Psoas muscle (tissue), 7 donors: ENCODE measurements at regions not wholly inside any gene's neighbourhood (a gene's known extent, or its start where the extent isn't known, plus 50 kb on each side); places are given as distances from the start of the nearest gene placed in this dataset.
"Not testable (repeated sequence)": the region's sequence is repeated elsewhere in the genome, so short reads cannot be mapped to it uniquely, and the experiment has no call there.

ENCODE experiments used
- ATAC-seq, 4 donors: fragments of 200-7000 bp; cut with Tn5 transposase; one replicate each; pipeline ENCODE4 v1.9.1; 2020; ENCODE audit warnings: moderate library complexity in 3 of 4, mild to moderate bottlenecking in 2 of 4
- DNase-seq, 2 donors: peaks; one replicate each; pipeline ENCODE4 v3.0.0-alpha.2; 2020
- H3K27ac ChIP-seq: fragments of 200-600 bp; one replicate; pipeline ENCODE4 v1.8.0; 2022
- H3K27me3 ChIP-seq, 3 donors: fragments of 200-600 bp in 1 of 3; one replicate each; pipeline versions ENCODE4 v1.6.1 to v1.8.0; 2013 to 2022; ENCODE audit warnings: low read length in 2 of 3, mild to moderate bottlenecking in 2 of 3, moderate library complexity in 1 of 3; ENCODE audit not compliant: insufficient read depth in 3 of 3
- H3K36me3 ChIP-seq, 2 donors: fragments of 200-600 bp in 1 of 2; one replicate each; pipeline versions ENCODE4 v1.6.1 to v1.8.0; 2013 to 2022; ENCODE audit warnings: low read depth in 1 of 2, mild to moderate bottlenecking in 1 of 2, moderate library complexity in 1 of 2; ENCODE audit not compliant: insufficient read depth in 1 of 2
- H3K4me1 ChIP-seq: fragments of 200-600 bp; one replicate; pipeline ENCODE4 v1.8.0; 2022
- H3K4me3 ChIP-seq: fragments of 200-600 bp; one replicate; pipeline ENCODE4 v1.8.0; 2022; ENCODE audit warnings: mild to moderate bottlenecking
- H3K9me3 ChIP-seq: fragments of 200-600 bp; one replicate; pipeline ENCODE4 v1.8.0; 2022
- CTCF ChIP-seq: fragments of 200-600 bp; IDR thresholded peaks from one replicate; pipeline ENCODE4 v1.8.0; 2022; ENCODE audit warnings: antibody characterized with exemption
- WGBS, 3 donors: extraction: QIAGEN DNeasy Blood & Tissue Kit; methylation state at CpG; one replicate each; pipeline versions ENCODE4 v1.1.6 to v1.1.7; 2013; 5-methylcytosine and 5-hydroxymethylcytosine counted together
- intact Hi-C, 2 donors: fragments of 100-400 bp; cut with DNase I; formaldehyde crosslinking; loops; one replicate each; pipeline versions ENCODE4 v1.11.0 to v1.14.2; 2022
- donor health status: healthy with polysubstance abuse.
- donor health status: DM: no; HTN: no; CAD: no; lungs with moderate emphysema.
- donor health status: Bipolar disorder and iron deficiency.
- donor health status: healthy.
- donor health status: DM: yes; HTN: yes; CAD: no.
- donor health status: DM: no; HTN: no; CAD: no.
- donor health status: DM: yes; HTN: yes; CAD: no.

GRCh38 chr3:182149594-182149993 is 437.9 kb downstream of the SOX2 start:
- no peak overlapping the region for H3K27ac ChIP-seq
- 68 to 74% (median 69%) methylated on average over 3 of the region's 3 CpGs for WGBS, 3 donors
- H3K27me3 ChIP-seq = peaks cover 0 to 2% (median 0%) of the 10 kb centered on the region in 3 donors
- ATAC-seq (no peak), DNase-seq (no peak)
- TF ChIP-seq CTCF = no peak
- intact Hi-C loops = no loop called here
- no peak overlapping the region for H3K4me3 ChIP-seq
- no peaks in the 10 kb centered on the region for H3K36me3 ChIP-seq
- no peaks in the 10 kb centered on the region for H3K4me1 ChIP-seq
- no peaks in the 10 kb centered on the region for H3K9me3 ChIP-seq

GRCh38 chr3:182156326-182156725 is 444.6 kb downstream of the SOX2 start:
- intact Hi-C loops, ATAC-seq, DNase-seq, H3K27ac ChIP-seq, H3K9me3 ChIP-seq, H3K27me3 ChIP-seq, H3K4me1 ChIP-seq, H3K36me3 ChIP-seq, H3K4me3 ChIP-seq: not testable (repeated sequence)
- WGBS, 3 donors = 66 to 72% (median 66%) methylated on average over 3 of the region's 3 CpGs

GRCh38 chr3:182165234-182165633 is 453.5 kb downstream of the SOX2 start:
- Histone ChIP-seq H3K4me1 (no peaks in the 10 kb centered on the region), H3K27ac (no peak overlapping the region), H3K36me3 (no peaks in the 10 kb centered on the region), H3K27me3 (no peaks in the 10 kb centered on the region), H3K4me3 (no peak overlapping the region), H3K9me3 (no peaks in the 10 kb centered on the region)
- WGBS, 3 donors = 72 to 76% (median 75%) methylated on average over 4 of the region's 4 CpGs
- ATAC-seq (no peak), DNase-seq (no peak)
- TF ChIP-seq CTCF = no peak
- intact Hi-C loops = no loop called here

GRCh38 chr3:182172534-182172933 is 460.8 kb downstream of the SOX2 start:
- ATAC-seq = no peak

GRCh38 chr3:182178488-182179200 is 466.9 kb downstream of the SOX2 start:
- intact Hi-C loops = no loop called here
- Histone ChIP-seq H3K9me3 (no peaks in the 10 kb centered on the region), H3K4me3 (no peak overlapping the region), H3K27me3 (no peaks in the 10 kb centered on the region), H3K27ac (no peak overlapping the region), H3K4me1 (no peaks in the 10 kb centered on the region), H3K36me3 (no peaks in the 10 kb centered on the region)
- no peak for TF ChIP-seq CTCF
- no peak for ATAC-seq
- 74 to 83% (median 81%) methylated on average over 5 of the region's 5 CpGs for WGBS, 3 donors
- DNase-seq = no peak

More at GRCh38 chr3:182172534-182172933, 460.8 kb downstream of the SOX2 start:
- no peaks in the 10 kb centered on the region for H3K27me3 ChIP-seq
- no peak for DNase-seq
- intact Hi-C loops = no loop called here
- 59 to 65% (median 62%) methylated on average over 4 of the region's 4 CpGs for WGBS, 3 donors
- H3K9me3 ChIP-seq = no peaks in the 10 kb centered on the region
- H3K4me1 ChIP-seq = no peaks in the 10 kb centered on the region
- no peaks in the 10 kb centered on the region for H3K36me3 ChIP-seq
- no peak for TF ChIP-seq CTCF
- H3K4me3 ChIP-seq = no peak overlapping the region
- no peak overlapping the region for H3K27ac ChIP-seq
